HepG2 (cell line): ENCODE measurements at regions not wholly inside any gene's neighbourhood (a gene's known extent, or its start where the extent isn't known, plus 50 kb on each side); places are given as distances from the start of the nearest gene placed in this dataset.
A peak's percentile ranks its signal among the peaks of the same experiment; 100 is the strongest.

ENCODE experiments used
- ARID5B ChIP-seq: IDR thresholded peaks from 2 replicates; pipeline ENCODE4 v1.4.0; 2020; ENCODE audit warnings: mild to moderate bottlenecking, missing genetic modification reagents
- ATF4 ChIP-seq, 2 experiments: fragments of 450-650 bp in 1 of 2; sonication (generic) in 1 of 2; formaldehyde crosslinking; IDR thresholded peaks; 2 replicates each; pipeline versions ENCODE4 v1.5.0 to v1.8.0; 2020 to 2022; ENCODE audit warnings: mild to moderate bottlenecking in 1 of 2, missing genetic modification reagents in 1 of 2
- DMTF1 ChIP-seq: sonication (generic); formaldehyde crosslinking; IDR thresholded peaks from 2 replicates; pipeline ENCODE4 v1.4.0; 2020; ENCODE audit warnings: mild to moderate bottlenecking, missing genetic modification reagents
- RARA ChIP-seq: IDR thresholded peaks from 2 replicates; pipeline ENCODE4 v1.6.1; 2016; ENCODE audit warnings: missing genetic modification reagents, missing compliant biosample characterization
- RERE ChIP-seq: IDR thresholded peaks from 2 replicates; pipeline ENCODE4 v1.6.1; 2016; ENCODE audit warnings: low read depth, missing genetic modification reagents, missing compliant biosample characterization
- RFX1 ChIP-seq: fragments of 450-650 bp; IDR thresholded peaks from 2 replicates; pipeline ENCODE4 v1.6.1; 2017
- ZBTB26 ChIP-seq: IDR thresholded peaks from 2 replicates; pipeline ENCODE4 v1.6.1; 2016; ENCODE audit warnings: missing compliant biosample characterization, missing genetic modification reagents, borderline replicate concordance
- ZBTB37 ChIP-seq: sonication (generic); formaldehyde crosslinking; IDR thresholded peaks from 2 replicates; pipeline ENCODE4 v1.4.0; 2020; ENCODE audit warnings: mild to moderate bottlenecking, missing genetic modification reagents
- ZNF501 ChIP-seq: sonication (generic); formaldehyde crosslinking; IDR thresholded peaks from 2 replicates; pipeline ENCODE4 v1.5.1; 2020; ENCODE audit warnings: mild to moderate bottlenecking, moderate library complexity, missing genetic modification reagents
- ZNF674 ChIP-seq: sonication (generic); formaldehyde crosslinking; IDR thresholded peaks from 2 replicates; pipeline ENCODE4 v1.5.0; 2020; ENCODE audit warnings: low read depth, mild to moderate bottlenecking, missing genetic modification reagents

- TF ChIP-seq RERE (CRISPR knock-in tag): no peak
- no peak for TF ChIP-seq RARA (CRISPR knock-in tag)
- no peak for TF ChIP-seq RFX1
- TF ChIP-seq ARID5B (CRISPR knock-in tag): no peak
- no peak for TF ChIP-seq DMTF1 (CRISPR knock-in tag)
- no peak for TF ChIP-seq ZBTB37
- no peak for TF ChIP-seq ATF4 (CRISPR knock-in tag; IDR thresholded peaks at IDR 0.05)
- TF ChIP-seq ZNF501 (CRISPR knock-in tag): peak; percentile 40; the same call in 1 of the 2 replicates
- no peak for TF ChIP-seq ZNF674 (CRISPR knock-in tag)
- no peak for TF ChIP-seq ZBTB26 (CRISPR knock-in tag)
These were observed 179.9 kb upstream of the C2CD4B start (continued) for GRCh38 chr15:62344806-62345539.
